ENCODE measurements at regions not wholly inside any gene's neighbourhood (a gene's known extent, or its start where the extent isn't known, plus 50 kb on each side); places are given as distances from the start of the nearest gene placed in this dataset.

DNA sequence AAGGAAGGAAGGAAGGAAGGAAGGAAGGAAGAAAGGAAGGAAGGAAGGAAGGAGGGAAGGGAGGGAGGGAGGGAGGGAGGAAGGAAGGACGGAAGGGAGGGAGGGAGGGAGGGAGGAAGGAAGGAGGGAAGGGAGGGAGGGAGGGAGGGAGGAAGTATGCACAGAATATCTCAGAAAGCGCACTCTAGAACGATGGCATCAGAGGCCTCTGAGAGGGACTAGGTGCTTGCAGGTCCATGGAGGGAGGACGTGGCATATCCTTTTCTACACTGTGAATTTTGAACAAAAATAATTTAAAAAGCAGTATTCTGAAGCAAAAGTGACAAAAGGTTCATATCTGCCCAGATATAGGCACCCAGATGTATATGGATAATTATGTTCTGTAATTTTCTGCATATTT is 65.5 kb downstream of the SYF2 start:
- ChIA-PET CTCF (no interaction called here), POLR2A (ENCODE audit: low non-redundant PET) (no interaction called here)
- H3K27ac ChIP-seq: no peak overlapping the region
- DNase-seq (ENCODE audit: low spot score): no peak
- no peak for TF ChIP-seq CTCF (conservative IDR thresholded peaks at IDR 0.05; ENCODE audit: low read depth)

DNA sequence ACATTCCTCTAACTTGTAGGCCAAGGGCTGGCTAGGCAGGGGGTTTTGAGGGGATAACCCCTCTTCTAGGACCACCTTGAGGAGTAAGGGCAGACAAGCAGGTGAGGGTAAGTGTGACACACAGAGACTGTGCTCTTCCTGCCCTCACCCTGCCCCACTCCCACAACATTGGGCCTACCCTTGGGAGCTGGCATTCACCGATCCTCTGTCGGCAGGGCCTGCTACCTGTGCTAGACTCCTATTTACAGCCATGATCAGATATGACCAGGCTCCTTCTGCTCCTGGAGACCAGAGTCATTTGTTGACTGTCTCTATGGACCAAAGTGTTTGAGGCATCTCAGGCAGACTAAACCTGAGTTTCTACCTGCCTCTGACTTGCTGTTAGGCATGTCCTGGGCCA is 68.3 kb downstream of the SYF2 start:
- POLR2A ChIA-PET (ENCODE audit: low non-redundant PET): no interaction called here
- no peak for TF ChIP-seq CTCF (conservative IDR thresholded peaks at IDR 0.05; ENCODE audit: low read depth)
- CTCF ChIA-PET: interaction anchor here (0.7 kb wide), 1 partner anchor 999 kb away, joined by 3 read pairs; no protein-coding TSS in a partner anchor
- DNase-seq (ENCODE audit: low spot score): no peak
- H3K27ac ChIP-seq: no peak overlapping the region

DNA sequence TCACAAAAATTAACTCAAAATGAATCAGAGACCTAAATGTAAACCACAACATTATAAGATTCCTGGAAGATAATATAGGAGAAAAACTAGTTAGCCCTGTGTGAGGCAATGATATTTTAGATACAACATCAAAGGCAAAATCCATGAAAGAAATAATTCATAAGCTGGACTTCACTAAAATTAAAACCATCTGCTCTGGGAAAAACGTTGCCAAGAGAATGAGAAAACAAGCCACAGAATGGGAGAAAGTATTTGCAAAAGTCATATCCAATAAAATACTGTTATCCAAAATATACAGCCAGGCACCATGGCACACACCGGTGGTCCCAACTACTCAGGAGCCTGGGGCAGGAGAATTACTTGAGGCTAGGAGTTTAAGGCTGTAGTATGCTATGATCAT is 70.3 kb downstream of the SYF2 start:
- CTCF ChIA-PET: no interaction called here
- TF ChIP-seq CTCF (conservative IDR thresholded peaks at IDR 0.05; ENCODE audit: low read depth): no peak
- no peak for DNase-seq (ENCODE audit: low spot score)
- H3K27ac ChIP-seq: no peak overlapping the region
- POLR2A ChIA-PET (ENCODE audit: low non-redundant PET): no interaction called here

DNA sequence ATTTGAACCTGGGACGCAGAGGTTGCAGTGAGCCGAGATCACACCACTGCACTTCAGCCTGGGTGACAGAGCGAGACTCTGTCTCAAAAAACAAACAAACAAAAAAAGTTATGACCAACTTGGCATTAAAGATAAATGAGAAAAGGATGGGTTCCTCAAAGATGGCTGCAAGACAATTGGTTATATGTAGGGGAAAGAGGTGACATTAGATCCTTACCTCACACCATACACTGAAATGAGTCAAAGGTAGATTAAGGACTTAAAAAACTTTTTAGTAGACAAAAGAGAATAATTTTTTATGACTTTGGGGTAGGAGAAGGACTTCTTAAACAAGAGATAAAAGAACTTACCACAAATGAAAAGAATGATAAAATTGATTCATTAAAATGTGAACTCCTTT is 74.5 kb downstream of the SYF2 start:
- POLR2A ChIA-PET (ENCODE audit: low non-redundant PET): no interaction called here
- CTCF ChIA-PET: no interaction called here
- DNase-seq (ENCODE audit: low spot score): no peak
- no peak for TF ChIP-seq CTCF (conservative IDR thresholded peaks at IDR 0.05; ENCODE audit: low read depth)
- H3K27ac ChIP-seq: no peak overlapping the region

- H3K27ac ChIP-seq: no peak overlapping the region
- POLR2A ChIA-PET (ENCODE audit: low non-redundant PET): no interaction called here
- no peak for TF ChIP-seq CTCF (conservative IDR thresholded peaks at IDR 0.05; ENCODE audit: low read depth)
- DNase-seq (ENCODE audit: low spot score): no peak
- CTCF ChIA-PET: interaction anchor here (0.7 kb wide), 1 partner anchor 269 kb away, joined by 4 read pairs; no protein-coding TSS in a partner anchor
These were observed 81.3 kb downstream of the SYF2 start for GRCh38 chr1:25150985-25151495.

GRCh38 chr1:25148673-25149300 is 83.5 kb downstream of the SYF2 start:
- TF ChIP-seq CTCF (conservative IDR thresholded peaks at IDR 0.05; ENCODE audit: low read depth): no peak
- CTCF ChIA-PET: no interaction called here
- no peak overlapping the region for H3K27ac ChIP-seq
- no peak for DNase-seq (ENCODE audit: low spot score)
- POLR2A ChIA-PET (ENCODE audit: low non-redundant PET): no interaction called here

Data from RWPE1 (cell line).